Thyroid gland (tissue), 4 donors: ENCODE measurements at regions not wholly inside any gene's neighbourhood (a gene's known extent, or its start where the extent isn't known, plus 50 kb on each side); places are given as distances from the start of the nearest gene placed in this dataset.
A peak's percentile ranks its signal among the peaks of the same experiment; 100 is the strongest.

Experiments
- DNase-seq, 2 donors: peaks; one replicate each; pipeline ENCODE4 v3.0.0-alpha.2; 2019
- H3K27ac ChIP-seq, 3 donors: fragments of 200-600 bp; sonication (generic); 1 replicate in 2 of 3; 2 replicates in 1 of 3; pipeline ENCODE4 v1.5.1; 2016 to 2019; ENCODE audit warnings: mild to moderate bottlenecking in 1 of 3, moderate library complexity in 1 of 3
- H3K27me3 ChIP-seq: fragments of 200-600 bp; sonication (generic); one replicate; pipeline ENCODE4 v1.5.1; 2019
- H3K36me3 ChIP-seq, 2 donors: fragments of 200-600 bp; sonication (generic); one replicate each; pipeline ENCODE4 v1.5.1; 2016 to 2019
- H3K4me1 ChIP-seq, 2 donors: fragments of 200-600 bp; sonication (generic); one replicate each; pipeline ENCODE4 v1.5.1; 2017 to 2019
- H3K4me3 ChIP-seq, 3 donors: fragments of 200-600 bp; sonication (generic); replicated peaks in 1 of 3; 1 replicate in 2 of 3; 2 replicates in 1 of 3; pipeline ENCODE4 v1.5.1; 2016; ENCODE audit warnings: mild to moderate bottlenecking in 1 of 3
- H3K9me3 ChIP-seq: fragments of 200-600 bp; sonication (generic); one replicate; pipeline ENCODE4 v1.5.1; 2017
- POLR2A ChIP-seq, 2 donors: fragments of 450-650 bp; IDR thresholded peaks; one replicate each; pipeline ENCODE4 v1.6.1; 2017; ENCODE audit warnings: antibody characterized with exemption in 2 of 2, mild to moderate bottlenecking in 2 of 2, moderate library complexity in 1 of 2
- WGBS, 2 donors: methylation state at CpG; one replicate each; pipeline ENCODE4 v1.1.5; 2017; 5-methylcytosine and 5-hydroxymethylcytosine counted together
- intact Hi-C: fragments of 100-400 bp; cut with DNase I; formaldehyde crosslinking; loops from one replicate; pipeline ENCODE4 v1.15.1; 2023
- TF ChIP-seq, protein P1 (sequence below), 6 experiments: fragments of 200-600 bp in 3 of 6; fragments of 450-650 bp in 3 of 6; sonication (generic) in 3 of 6; IDR thresholded peaks; one replicate each; pipeline ENCODE4 v1.5.1; 2016 to 2019; ENCODE audit warnings: antibody characterized with exemption in 6 of 6, mild to moderate bottlenecking in 2 of 6, inconsistent platforms in 1 of 6, moderate library complexity in 1 of 6

DNA sequence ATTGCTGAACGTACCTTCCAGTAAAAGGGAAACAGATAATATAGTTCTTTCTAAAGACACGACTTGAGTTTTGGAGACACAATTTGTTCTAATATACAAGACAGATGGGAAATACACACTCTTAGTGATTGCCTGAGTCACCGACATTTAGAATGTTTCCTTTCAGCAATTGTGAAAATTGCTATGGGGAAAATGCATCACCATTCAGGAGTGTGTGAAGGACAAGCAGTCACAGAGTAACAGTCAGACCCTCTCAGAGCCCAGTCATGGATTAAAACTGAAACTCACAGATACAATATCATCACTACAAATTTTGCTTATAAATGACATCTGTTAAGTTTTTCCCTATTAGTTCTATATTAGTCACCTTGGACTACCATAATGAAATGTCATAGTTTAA is 286.1 kb downstream of the SPRY2 start:
- Histone ChIP-seq H3K27ac (no peak overlapping the region), H3K4me3 (no peak overlapping the region), H3K36me3 (no peaks in the 10 kb centered on the region), H3K4me1 (no peaks in the 10 kb centered on the region), H3K27me3 (no peaks in the 10 kb centered on the region), H3K9me3 (no peaks in the 10 kb centered on the region)
- no peak for TF ChIP-seq POLR2A (IDR thresholded peaks at IDR 0.05)
- TF ChIP-seq, protein P1, sequence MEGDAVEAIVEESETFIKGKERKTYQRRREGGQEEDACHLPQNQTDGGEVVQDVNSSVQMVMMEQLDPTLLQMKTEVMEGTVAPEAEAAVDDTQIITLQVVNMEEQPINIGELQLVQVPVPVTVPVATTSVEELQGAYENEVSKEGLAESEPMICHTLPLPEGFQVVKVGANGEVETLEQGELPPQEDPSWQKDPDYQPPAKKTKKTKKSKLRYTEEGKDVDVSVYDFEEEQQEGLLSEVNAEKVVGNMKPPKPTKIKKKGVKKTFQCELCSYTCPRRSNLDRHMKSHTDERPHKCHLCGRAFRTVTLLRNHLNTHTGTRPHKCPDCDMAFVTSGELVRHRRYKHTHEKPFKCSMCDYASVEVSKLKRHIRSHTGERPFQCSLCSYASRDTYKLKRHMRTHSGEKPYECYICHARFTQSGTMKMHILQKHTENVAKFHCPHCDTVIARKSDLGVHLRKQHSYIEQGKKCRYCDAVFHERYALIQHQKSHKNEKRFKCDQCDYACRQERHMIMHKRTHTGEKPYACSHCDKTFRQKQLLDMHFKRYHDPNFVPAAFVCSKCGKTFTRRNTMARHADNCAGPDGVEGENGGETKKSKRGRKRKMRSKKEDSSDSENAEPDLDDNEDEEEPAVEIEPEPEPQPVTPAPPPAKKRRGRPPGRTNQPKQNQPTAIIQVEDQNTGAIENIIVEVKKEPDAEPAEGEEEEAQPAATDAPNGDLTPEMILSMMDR (IDR thresholded peaks at IDR 0.05) = no peak
- DNase-seq = no peak
- 84 to 94% methylated on average over 3 of the region's 3 CpGs for WGBS, 2 donors
- intact Hi-C loops = no loop called here

DNA sequence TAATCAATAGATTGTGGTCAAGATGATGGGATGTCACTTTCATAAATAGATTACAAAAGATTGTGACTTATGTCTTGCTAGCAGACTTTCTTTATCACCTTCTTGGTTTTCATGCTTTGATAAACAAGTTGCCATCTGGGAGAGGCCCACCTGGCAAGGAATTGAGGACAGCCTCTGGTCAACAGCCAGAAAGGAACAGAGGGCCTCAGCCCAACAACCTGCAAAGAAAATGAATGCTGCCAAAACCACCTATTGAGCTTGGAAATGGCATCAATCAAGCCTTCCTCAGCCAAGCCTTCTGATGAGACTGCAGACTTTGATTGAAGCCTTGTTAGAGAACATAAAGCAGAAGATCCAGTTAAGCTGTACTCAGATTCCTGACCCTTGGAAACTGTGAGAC is 288.6 kb downstream of the SPRY2 start:
- H3K4me1 ChIP-seq = peaks cover 7 to 13% of the 10 kb centered on the region in 2 donors
- no peak overlapping the region for H3K27ac ChIP-seq
- H3K36me3 ChIP-seq = no peaks in the 10 kb centered on the region
- no peak overlapping the region for H3K4me3 ChIP-seq
- H3K27me3 ChIP-seq = no peaks in the 10 kb centered on the region
- DNase-seq = no peak
- intact Hi-C loops = no loop called here
- TF ChIP-seq POLR2A (IDR thresholded peaks at IDR 0.05) = no peak
- TF ChIP-seq, protein P1 (IDR thresholded peaks at IDR 0.05) = no peak
- no peaks in the 10 kb centered on the region for H3K9me3 ChIP-seq

DNA sequence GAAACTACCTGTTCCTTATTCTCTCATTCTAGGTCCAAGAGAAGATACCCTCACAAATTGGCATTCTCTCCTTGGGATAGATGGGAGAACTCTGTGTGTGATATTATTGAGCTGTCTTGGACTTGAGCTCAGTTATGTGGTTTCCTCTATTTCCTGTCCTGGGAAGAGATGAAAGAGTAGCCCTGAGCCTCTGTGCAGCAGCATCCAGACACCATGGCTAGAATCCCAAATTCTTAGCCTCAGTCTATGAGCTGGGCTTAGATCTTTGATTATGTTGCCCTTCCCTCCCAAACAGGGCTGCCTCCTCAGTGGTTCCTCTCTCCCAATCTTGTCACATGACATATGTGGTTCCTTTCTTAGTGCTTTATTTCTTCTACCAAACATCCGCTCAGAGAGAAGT is 290.7 kb downstream of the SPRY2 start:
- 91 to 100% methylated on average over 1 of the region's 1 CpG for WGBS, 2 donors
- intact Hi-C loops = no loop called here
- no peaks in the 10 kb centered on the region for H3K36me3 ChIP-seq
- no peak overlapping the region for H3K27ac ChIP-seq
- no peaks in the 10 kb centered on the region for H3K9me3 ChIP-seq
- no peaks in the 10 kb centered on the region for H3K27me3 ChIP-seq
- peaks cover 7 to 13% of the 10 kb centered on the region in 2 donors for H3K4me1 ChIP-seq
- DNase-seq = no peak
- TF ChIP-seq POLR2A (IDR thresholded peaks at IDR 0.05) = no peak
- TF ChIP-seq, protein P1 (IDR thresholded peaks at IDR 0.05) = no peak
- no peak overlapping the region for H3K4me3 ChIP-seq

DNA sequence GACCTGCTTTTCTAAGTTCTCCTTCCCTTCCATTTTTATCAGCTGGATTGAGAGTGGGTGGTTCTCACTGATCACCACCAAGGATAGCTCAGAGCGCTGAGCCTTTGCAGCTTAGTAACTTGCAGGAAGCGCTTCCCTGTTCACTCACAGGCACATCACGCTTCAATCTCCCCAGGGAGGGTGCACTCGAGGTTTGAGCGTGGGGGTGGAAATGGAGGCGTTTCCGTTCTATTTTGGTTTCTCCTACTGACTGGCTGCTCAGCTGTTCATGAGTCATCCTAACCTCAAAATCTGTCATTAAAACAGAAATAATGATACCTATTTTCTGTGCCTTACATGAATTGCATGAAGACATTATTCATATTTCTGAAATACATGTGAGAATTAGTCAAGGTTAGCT is 292.1 kb downstream of the SPRY2 start:
- peak overlapping the region in 2 of 3 donors; percentile 12 to 49 for H3K27ac ChIP-seq
- H3K27me3 ChIP-seq = no peaks in the 10 kb centered on the region
- no peaks in the 10 kb centered on the region for H3K9me3 ChIP-seq
- intact Hi-C loops = no loop called here
- H3K4me1 ChIP-seq = peaks cover 7 to 13% of the 10 kb centered on the region in 2 donors
- WGBS, 2 donors = 5 to 12% methylated on average over 7 of the region's 7 CpGs
- TF ChIP-seq, protein P1 (IDR thresholded peaks at IDR 0.05) = no peak
- TF ChIP-seq POLR2A (IDR thresholded peaks at IDR 0.05) = no peak
- DNase-seq = peak; percentile 85 to 86
- H3K4me3 ChIP-seq = no peak overlapping the region
- no peaks in the 10 kb centered on the region for H3K36me3 ChIP-seq

DNA sequence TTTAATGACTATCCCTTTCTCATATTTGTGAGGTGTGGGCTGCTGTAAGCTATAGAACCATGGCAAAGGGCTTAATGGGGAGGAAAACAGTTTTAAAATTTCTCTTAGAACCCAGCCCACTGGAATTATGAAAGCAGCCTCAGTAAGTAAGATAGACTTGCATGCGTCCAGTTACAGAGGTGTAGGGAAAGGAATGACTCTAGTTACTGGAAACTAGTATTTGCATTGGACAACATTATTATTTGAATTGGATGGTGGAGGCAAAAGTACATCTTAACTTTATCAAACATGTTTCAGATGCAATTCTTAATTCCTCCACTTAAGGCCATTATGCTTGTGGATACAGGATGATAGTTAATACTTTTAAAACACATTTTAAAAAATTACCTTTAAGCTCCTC is 292.9 kb downstream of the SPRY2 start:
- Histone ChIP-seq H3K4me3 (no peak overlapping the region), H3K4me1 (peaks cover 7 to 13% of the 10 kb centered on the region in 2 donors), H3K36me3 (no peaks in the 10 kb centered on the region), H3K27me3 (no peaks in the 10 kb centered on the region), H3K27ac (no peak overlapping the region), H3K9me3 (no peaks in the 10 kb centered on the region)
- no peak for DNase-seq
- intact Hi-C loops = no loop called here
- TF ChIP-seq, protein P1 (IDR thresholded peaks at IDR 0.05) = no peak
- no peak for TF ChIP-seq POLR2A (IDR thresholded peaks at IDR 0.05)
- WGBS, 2 donors = 85 to 88% methylated on average over 1 of the region's 1 CpG
